Calu3 (cell line): ENCODE measurements at regions not wholly inside any gene's neighbourhood (a gene's known extent, or its start where the extent isn't known, plus 50 kb on each side); places are given as distances from the start of the nearest gene placed in this dataset.

Experiments
- BruUV-seq: library from RNA; stranded (reverse); fragments of 400-500 nt; replicated peaks from 2 replicates; lab custom pipeline; 2021; lab: Mats Ljungman, UMichigan
- CTCF ChIA-PET: fragments of 300-600 bp; sonication (Branson Sonifier 250); formaldehyde crosslinking; loops from one replicate; lab custom pipeline; 2022; ENCODE audit warnings: antibody characterized with exemption; lab: Charles Lee
- DNase-seq: peaks from one replicate; pipeline ENCODE4 v3.0.0; 2022
- H3K27ac Mint-ChIP-seq: one replicate; pipeline ENCODE4 v1.8.0; 2022; ENCODE audit warnings: mixed read lengths; ENCODE audit not compliant: unreplicated experiment
- H3K27me3 Mint-ChIP-seq: one replicate; pipeline ENCODE4 v1.8.0; 2022; ENCODE audit warnings: mixed read lengths; ENCODE audit not compliant: unreplicated experiment
- H3K36me3 Mint-ChIP-seq: one replicate; pipeline ENCODE4 v1.8.0; 2022; ENCODE audit warnings: mild to moderate bottlenecking, moderate library complexity, mixed read lengths; ENCODE audit not compliant: insufficient read depth, unreplicated experiment
- H3K4me1 Mint-ChIP-seq: one replicate; pipeline ENCODE4 v1.8.0; 2022; ENCODE audit warnings: mild to moderate bottlenecking, low read depth, mixed read lengths; ENCODE audit not compliant: unreplicated experiment
- H3K4me3 Mint-ChIP-seq: one replicate; pipeline ENCODE4 v1.8.0; 2022; ENCODE audit warnings: mild to moderate bottlenecking, low read depth, moderate library complexity, mixed read lengths; ENCODE audit not compliant: unreplicated experiment
- H3K9me3 Mint-ChIP-seq: one replicate; pipeline ENCODE4 v1.8.0; 2022; ENCODE audit warnings: low read depth, mixed read lengths; ENCODE audit not compliant: unreplicated experiment
- CTCF ChIP-seq: fragments of 200-600 bp; IDR thresholded peaks from one replicate; pipeline ENCODE4 v1.8.0; 2022; ENCODE audit warnings: antibody characterized with exemption; ENCODE audit not compliant: unreplicated experiment
- intact Hi-C: fragments of 100-400 bp; cut with micrococcal nuclease; formaldehyde crosslinking; loops from one replicate; pipeline ENCODE4 v1.10.0; 2022; ENCODE audit not compliant: unreplicated experiment

GRCh38 chr15:39365873-39366272 is 215.0 kb upstream of the THBS1 start:
- BruUV-seq: no TSS peak
- Mint-ChIP-seq H3K27me3 (no peaks in the 10 kb centered on the region), H3K9me3 (peaks cover 3% of the 10 kb centered on the region), H3K27ac (no peak overlapping the region), H3K36me3 (no peaks in the 10 kb centered on the region), H3K4me1 (peaks cover 16% of the 10 kb centered on the region), H3K4me3 (no peak overlapping the region)
- intact Hi-C loops: no loop called here
- TF ChIP-seq CTCF: no peak
- DNase-seq: no peak
- CTCF ChIA-PET: no interaction called here

GRCh38 chr15:39367596-39367995 is 213.3 kb upstream of the THBS1 start:
- peaks cover 10% of the 10 kb centered on the region for H3K9me3 Mint-ChIP-seq
- CTCF ChIA-PET: no interaction called here
- H3K4me3 Mint-ChIP-seq: no peak overlapping the region
- H3K4me1 Mint-ChIP-seq: peaks cover 15% of the 10 kb centered on the region
- no TSS peak for BruUV-seq
- H3K27ac Mint-ChIP-seq: no peak overlapping the region
- H3K36me3 Mint-ChIP-seq: no peaks in the 10 kb centered on the region
- DNase-seq: no peak
- H3K27me3 Mint-ChIP-seq: no peaks in the 10 kb centered on the region
- no peak for TF ChIP-seq CTCF
- intact Hi-C loops: no loop called here

- Mint-ChIP-seq H3K36me3 (no peaks in the 10 kb centered on the region), H3K4me3 (no peak overlapping the region)
- TF ChIP-seq CTCF: no peak
These were observed 211.1 kb upstream of the THBS1 start for GRCh38 chr15:39369768-39370167.

GRCh38 chr15:39376371-39376909 is 204.4 kb upstream of the THBS1 start:
- BruUV-seq: no TSS peak
- no peak for DNase-seq
- CTCF ChIA-PET: no interaction called here
- Mint-ChIP-seq H3K27ac (no peak overlapping the region), H3K4me1 (peaks cover 14% of the 10 kb centered on the region), H3K4me3 (no peak overlapping the region), H3K9me3 (peaks cover 7% of the 10 kb centered on the region), H3K27me3 (no peaks in the 10 kb centered on the region), H3K36me3 (no peaks in the 10 kb centered on the region)
- no peak for TF ChIP-seq CTCF
- intact Hi-C loops: no loop called here

More at GRCh38 chr15:39369768-39370167, 211.1 kb upstream of the THBS1 start:
- intact Hi-C loops: no loop called here
- peaks cover 10% of the 10 kb centered on the region for H3K9me3 Mint-ChIP-seq
- DNase-seq: no peak
- no TSS peak for BruUV-seq
- H3K27me3 Mint-ChIP-seq: no peaks in the 10 kb centered on the region
- H3K4me1 Mint-ChIP-seq: no peaks in the 10 kb centered on the region
- CTCF ChIA-PET: no interaction called here
- H3K27ac Mint-ChIP-seq: no peak overlapping the region
